ENCODE measurements at regions not wholly inside any gene's neighbourhood (a gene's known extent, or its start where the extent isn't known, plus 50 kb on each side); places are given as distances from the start of the nearest gene placed in this dataset.
"Not testable (repeated sequence)": the region's sequence is repeated elsewhere in the genome, so short reads cannot be mapped to it uniquely, and the experiment has no call there.

- no peak for DNase-seq (ENCODE audit: low spot score)
These were observed 521.2 kb downstream of the DTWD2 start for GRCh38 chr5:118467103-118467502.

GRCh38 chr5:118466418-118466817 is 521.9 kb downstream of the DTWD2 start:
- DNase-seq (ENCODE audit: low spot score), result no peak

- DNase-seq (ENCODE audit: low spot score), result not testable (repeated sequence)
These were observed 526.1 kb downstream of the DTWD2 start for GRCh38 chr5:118462276-118462675.

GRCh38 chr5:118461436-118461835 is 526.9 kb downstream of the DTWD2 start:
- DNase-seq (ENCODE audit: low spot score), result no peak

GRCh38 chr5:118459490-118459889 is 528.9 kb downstream of the DTWD2 start:
- no peak for DNase-seq (ENCODE audit: low spot score)

- DNase-seq (ENCODE audit: low spot score), result no peak
These were observed 532.3 kb downstream of the DTWD2 start for GRCh38 chr5:118456085-118456484.

GRCh38 chr5:118451697-118452247 is 536.6 kb downstream of the DTWD2 start:
- no peak for DNase-seq (ENCODE audit: low spot score)

GRCh38 chr5:118450554-118451332 is 537.6 kb downstream of the DTWD2 start:
- no peak for DNase-seq (ENCODE audit: low spot score)

- DNase-seq (ENCODE audit: low spot score), result no peak
These were observed 541.0 kb downstream of the DTWD2 start for GRCh38 chr5:118447350-118447749.

- no peak for DNase-seq (ENCODE audit: low spot score)
These were observed 546.4 kb downstream of the DTWD2 start for GRCh38 chr5:118441956-118442355.

GRCh38 chr5:118441034-118441433 is 547.3 kb downstream of the DTWD2 start:
- no peak for DNase-seq (ENCODE audit: low spot score)

GRCh38 chr5:118440496-118440895 is 547.9 kb downstream of the DTWD2 start:
- no peak for DNase-seq (ENCODE audit: low spot score)

- DNase-seq (ENCODE audit: low spot score), result no peak
These were observed 548.5 kb downstream of the DTWD2 start for GRCh38 chr5:118439831-118440230.

GRCh38 chr5:118435131-118435530 is 553.2 kb downstream of the DTWD2 start:
- DNase-seq (ENCODE audit: low spot score), result no peak

GRCh38 chr5:118434522-118434921 is 553.8 kb downstream of the DTWD2 start:
- DNase-seq (ENCODE audit: low spot score), result no peak

- no peak for DNase-seq (ENCODE audit: low spot score)
These were observed 558.3 kb downstream of the DTWD2 start for GRCh38 chr5:118430076-118430475.

- DNase-seq (ENCODE audit: low spot score), result no peak
These were observed 580.4 kb downstream of the DTWD2 start for GRCh38 chr5:118407958-118408357.

GRCh38 chr5:118405650-118406061 is 582.7 kb downstream of the DTWD2 start:
- DNase-seq (ENCODE audit: low spot score), result no peak

GRCh38 chr5:118397236-118397635 is 591.1 kb downstream of the DTWD2 start:
- DNase-seq (ENCODE audit: low spot score), result no peak

GRCh38 chr5:118392491-118392890 is 595.9 kb downstream of the DTWD2 start:
- DNase-seq (ENCODE audit: low spot score), result no peak

GRCh38 chr5:118382931-118383330 is 605.4 kb downstream of the DTWD2 start:
- not testable (repeated sequence) for DNase-seq (ENCODE audit: low spot score)

- DNase-seq (ENCODE audit: low spot score), result no peak
These were observed 608.9 kb downstream of the DTWD2 start for GRCh38 chr5:118379470-118379869.

GRCh38 chr5:118378959-118379358 is 609.4 kb downstream of the DTWD2 start:
- no peak for DNase-seq (ENCODE audit: low spot score)

- DNase-seq (ENCODE audit: low spot score), result no peak
These were observed 610.9 kb downstream of the DTWD2 start for GRCh38 chr5:118377420-118377819.
